Pancreas (tissue), 10 donors: ENCODE measurements at regions not wholly inside any gene's neighbourhood (a gene's known extent, or its start where the extent isn't known, plus 50 kb on each side); places are given as distances from the start of the nearest gene placed in this dataset.

Experiments used
- ATAC-seq, 4 donors: fragments of 200-7000 bp; cut with Tn5 transposase; one replicate each; pipeline versions ENCODE4 v1.8.0 to v1.9.1; 2020; ENCODE audit warnings: mild to moderate bottlenecking in 4 of 4, moderate library complexity in 4 of 4
- DNase-seq, 6 donors: peaks; one replicate each; pipeline ENCODE4 v3.0.0-alpha.2; 2020
- FAIRE-seq: peaks from 2 replicates; lab custom pipeline; 2012; peaks lifted over from hg19 to GRCh38; lab: Jason Lieb, UNC
- H3K27ac ChIP-seq, 4 donors: fragments of 200-600 bp; sonication (generic); 1 replicate in 3 of 4; 2 replicates in 1 of 4; pipeline versions ENCODE4 v1.5.0 to v1.8.0; 2020
- H3K27me3 ChIP-seq, 4 donors: fragments of 200-600 bp; one replicate each; pipeline ENCODE4 v1.8.0; 2021
- H3K36me3 ChIP-seq, 3 donors: fragments of 200-600 bp; sonication (generic) in 1 of 3; one replicate each; pipeline versions ENCODE4 v1.5.0 to v1.8.0; 2020 to 2021
- H3K4me1 ChIP-seq, 3 donors: fragments of 200-600 bp; one replicate each; pipeline ENCODE4 v1.8.0; 2021
- H3K4me3 ChIP-seq, 4 donors: fragments of 200-600 bp; sonication (generic) in 2 of 4; one replicate each; pipeline versions ENCODE4 v1.5.0 to v1.8.0; 2020 to 2021
- H3K9me3 ChIP-seq, 4 donors: fragments of 200-600 bp; one replicate each; pipeline ENCODE4 v1.8.0; 2021
- WGBS, 2 donors: extraction: QIAGEN DNeasy Blood & Tissue Kit; methylation state at CpG; one replicate each; pipeline ENCODE4 v1.1.7; 2013; 5-methylcytosine and 5-hydroxymethylcytosine counted together
- intact Hi-C, 3 donors: fragments of 100-400 bp; cut with DNase I; formaldehyde crosslinking; loops; one replicate each; pipeline versions ENCODE4 v1.11.1 to v1.14.2; 2022
- TF ChIP-seq, protein P1 (sequence below), 4 donors: fragments of 200-600 bp; sonication (generic) in 3 of 4; IDR thresholded peaks; one replicate each; pipeline versions ENCODE4 v1.5.0 to v1.8.0; 2021; ENCODE audit warnings: antibody characterized with exemption in 4 of 4
- donor health status: healthy with polysubstance abuse.
- donor health status: DM: no; HTN: no; CAD: no; lungs with moderate emphysema.
- donor health status: DM: no; HTN: no; CAD: no.
- donor health status: control.
- donor health status: control.
- donor health status: Bipolar disorder and iron deficiency.
- donor health status: DM: yes; HTN: yes; CAD: no.
- donor health status: DM: no; HTN: no; CAD: no.
- donor health status: DM: no; HTN: no; CAD: no.
- donor health status: DM: yes; HTN: yes; CAD: no.

DNA sequence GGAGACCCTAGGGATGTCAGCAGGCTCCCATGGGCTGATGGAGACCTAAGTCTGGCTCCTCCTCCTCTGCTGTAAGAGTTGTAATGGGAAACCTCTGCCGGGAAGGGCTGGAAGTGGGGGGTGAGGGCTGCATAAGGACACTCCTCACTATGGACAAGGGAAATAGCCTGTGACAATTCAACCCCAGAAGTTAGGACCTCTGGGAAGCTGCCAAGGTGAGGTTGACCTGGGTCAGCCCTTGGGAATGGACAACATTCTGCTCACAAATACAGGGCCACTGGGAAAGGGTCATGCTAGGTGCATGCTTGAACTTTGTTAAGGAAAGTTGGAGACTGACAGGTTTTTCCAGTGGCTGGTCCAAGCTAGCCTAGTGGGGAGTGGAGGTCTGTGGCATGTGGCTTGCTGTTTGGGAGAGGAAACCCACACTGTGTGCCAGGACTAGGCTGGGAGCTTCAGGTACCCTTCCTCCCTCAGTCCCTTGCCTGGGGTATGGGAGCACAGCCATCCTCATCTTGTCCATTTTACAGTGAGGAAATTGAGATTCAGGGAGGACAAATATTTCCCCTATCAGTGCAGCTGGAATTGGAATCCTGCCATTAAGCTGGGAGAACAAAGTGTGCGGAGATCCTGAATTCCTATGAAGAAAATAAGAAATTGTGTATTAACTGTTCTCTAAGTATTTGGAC, 190.4 kb downstream of the SALL1 start:
- intact Hi-C loops, result no loop called here
- ATAC-seq (peak in 1 of 4 donors; percentile 27), FAIRE-seq (no peak), DNase-seq (no peak)
- Histone ChIP-seq H3K9me3 (no peaks in the 10 kb centered on the region), H3K36me3 (no peaks in the 10 kb centered on the region), H3K27me3 (no peaks in the 10 kb centered on the region), H3K4me3 (no peak overlapping the region), H3K27ac (no peak overlapping the region), H3K4me1 (peaks cover 0 to 6% (median 0%) of the 10 kb centered on the region in 3 donors)
- TF ChIP-seq, protein P1, sequence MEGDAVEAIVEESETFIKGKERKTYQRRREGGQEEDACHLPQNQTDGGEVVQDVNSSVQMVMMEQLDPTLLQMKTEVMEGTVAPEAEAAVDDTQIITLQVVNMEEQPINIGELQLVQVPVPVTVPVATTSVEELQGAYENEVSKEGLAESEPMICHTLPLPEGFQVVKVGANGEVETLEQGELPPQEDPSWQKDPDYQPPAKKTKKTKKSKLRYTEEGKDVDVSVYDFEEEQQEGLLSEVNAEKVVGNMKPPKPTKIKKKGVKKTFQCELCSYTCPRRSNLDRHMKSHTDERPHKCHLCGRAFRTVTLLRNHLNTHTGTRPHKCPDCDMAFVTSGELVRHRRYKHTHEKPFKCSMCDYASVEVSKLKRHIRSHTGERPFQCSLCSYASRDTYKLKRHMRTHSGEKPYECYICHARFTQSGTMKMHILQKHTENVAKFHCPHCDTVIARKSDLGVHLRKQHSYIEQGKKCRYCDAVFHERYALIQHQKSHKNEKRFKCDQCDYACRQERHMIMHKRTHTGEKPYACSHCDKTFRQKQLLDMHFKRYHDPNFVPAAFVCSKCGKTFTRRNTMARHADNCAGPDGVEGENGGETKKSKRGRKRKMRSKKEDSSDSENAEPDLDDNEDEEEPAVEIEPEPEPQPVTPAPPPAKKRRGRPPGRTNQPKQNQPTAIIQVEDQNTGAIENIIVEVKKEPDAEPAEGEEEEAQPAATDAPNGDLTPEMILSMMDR (IDR thresholded peaks at IDR 0.05), result no peak
- WGBS, 2 donors, result 14 to 18% methylated on average over 2 of the region's 2 CpGs

DNA sequence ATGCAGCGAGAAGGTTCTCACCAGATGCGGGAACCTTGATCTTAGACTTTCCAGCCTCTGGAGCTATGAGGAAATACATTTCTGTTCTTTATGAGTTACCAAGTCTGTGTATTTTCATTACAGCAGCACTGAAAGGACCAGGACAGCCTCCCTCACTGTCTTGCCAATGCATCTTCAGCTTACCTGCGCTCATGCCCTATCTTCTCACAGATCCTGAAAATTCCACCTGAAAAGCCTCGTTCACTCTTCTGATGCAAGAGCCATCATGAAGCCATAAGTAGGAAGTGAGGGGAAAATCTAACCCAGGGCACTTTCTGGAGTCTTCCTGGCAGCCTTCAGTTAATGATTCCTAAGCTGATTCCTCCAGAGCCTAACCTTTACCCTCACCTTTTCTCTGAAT, 194.0 kb downstream of the SALL1 start:
- Histone ChIP-seq H3K4me3 (no peak overlapping the region), H3K9me3 (no peaks in the 10 kb centered on the region), H3K27me3 (no peaks in the 10 kb centered on the region), H3K27ac (no peak overlapping the region), H3K4me1 (peaks cover 0 to 6% (median 0%) of the 10 kb centered on the region in 3 donors), H3K36me3 (no peaks in the 10 kb centered on the region)
- no peak for FAIRE-seq
- TF ChIP-seq, protein P1 (IDR thresholded peaks at IDR 0.05), result no peak
- WGBS, 2 donors, result 87 to 94% methylated on average over 4 of the region's 4 CpGs
- DNase-seq, result no peak
- intact Hi-C loops, result no loop called here
- no peak for ATAC-seq

DNA sequence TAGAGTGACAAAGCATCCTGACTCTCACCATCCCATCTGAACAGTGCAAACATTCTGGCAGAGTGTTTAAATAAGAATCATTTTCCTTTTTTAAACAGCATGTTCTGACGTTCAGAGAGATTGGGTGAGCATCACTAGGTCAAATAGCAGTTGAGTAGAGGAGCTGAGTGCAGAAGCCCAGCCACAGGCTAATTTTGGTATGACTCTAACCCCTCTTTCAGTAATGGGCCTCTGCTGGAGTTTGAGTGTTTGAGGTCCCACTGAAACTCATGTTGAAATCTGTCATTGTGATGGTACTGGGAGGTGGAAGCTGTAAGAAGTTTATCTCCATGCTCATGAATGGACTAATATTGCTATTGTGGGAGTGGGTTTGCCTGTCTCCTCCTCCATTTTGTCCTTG, 194.4 kb downstream of the SALL1 start:
- intact Hi-C loops, result no loop called here
- Histone ChIP-seq H3K36me3 (no peaks in the 10 kb centered on the region), H3K27ac (no peak overlapping the region), H3K27me3 (no peaks in the 10 kb centered on the region), H3K4me1 (peaks cover 0 to 6% (median 0%) of the 10 kb centered on the region in 3 donors), H3K4me3 (no peak overlapping the region), H3K9me3 (no peaks in the 10 kb centered on the region)
- no peak for FAIRE-seq
- ATAC-seq, result no peak
- no peak for DNase-seq
- TF ChIP-seq, protein P1 (IDR thresholded peaks at IDR 0.05), result no peak
- WGBS, 2 donors, result 50 to 66% methylated on average over 1 of the region's 1 CpG

DNA sequence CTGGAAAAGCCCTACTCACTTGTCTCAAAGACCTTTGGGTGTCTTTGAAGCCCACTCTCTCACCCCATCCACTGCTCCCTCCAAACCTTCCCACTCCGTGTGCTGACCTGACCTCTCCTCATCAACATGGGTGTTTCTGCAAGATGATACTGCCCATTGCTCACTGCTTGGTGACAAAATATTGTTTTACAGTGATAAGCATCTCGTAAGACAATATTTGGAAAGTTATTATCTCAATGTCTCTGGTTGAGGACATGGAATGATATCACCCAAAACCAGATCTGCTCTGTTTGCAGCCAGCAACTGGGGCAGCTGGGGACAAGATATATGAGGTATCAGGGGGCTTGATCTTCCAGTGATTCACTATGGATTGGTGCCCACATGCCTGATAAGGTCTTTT, 195.8 kb downstream of the SALL1 start:
- no peak for DNase-seq
- H3K27ac ChIP-seq, result no peak overlapping the region
- no peaks in the 10 kb centered on the region for H3K27me3 ChIP-seq
- no peak for FAIRE-seq
- no peaks in the 10 kb centered on the region for H3K36me3 ChIP-seq
- intact Hi-C loops, result no loop called here
- no peak for ATAC-seq
- H3K4me1 ChIP-seq, result no peaks in the 10 kb centered on the region
- TF ChIP-seq, protein P1 (IDR thresholded peaks at IDR 0.05), result no peak
- no peak overlapping the region for H3K4me3 ChIP-seq
- 49 to 52% methylated on average over 2 of the region's 2 CpGs for WGBS, 2 donors
- no peaks in the 10 kb centered on the region for H3K9me3 ChIP-seq

DNA sequence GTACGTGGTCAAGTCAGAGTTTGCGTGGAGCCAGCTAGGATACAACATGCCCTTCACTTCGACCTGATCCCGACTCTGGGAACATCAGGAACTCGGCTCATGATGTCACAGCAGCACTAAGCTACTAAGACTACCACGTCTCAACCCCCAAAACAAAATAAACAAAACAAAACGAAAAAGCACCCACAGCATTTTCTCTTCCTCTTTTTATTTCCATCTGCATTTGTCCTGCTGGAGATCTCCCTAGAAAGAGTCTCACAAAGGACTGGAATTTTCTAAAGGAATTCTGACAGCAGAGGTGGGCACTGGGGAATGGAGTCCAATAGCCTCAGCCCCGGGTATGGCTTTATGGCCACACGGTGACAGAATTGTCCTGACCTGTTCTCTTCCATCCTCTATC, 196.6 kb downstream of the SALL1 start:
- FAIRE-seq (no peak), DNase-seq (no peak), ATAC-seq (no peak)
- H3K36me3 ChIP-seq, result no peaks in the 10 kb centered on the region
- WGBS, 2 donors, result 67 to 71% methylated on average over 9 of the region's 9 CpGs
- no peaks in the 10 kb centered on the region for H3K9me3 ChIP-seq
- no peak overlapping the region for H3K27ac ChIP-seq
- H3K4me3 ChIP-seq, result no peak overlapping the region
- intact Hi-C loops, result no loop called here
- H3K4me1 ChIP-seq, result no peaks in the 10 kb centered on the region
- no peaks in the 10 kb centered on the region for H3K27me3 ChIP-seq
- TF ChIP-seq, protein P1 (IDR thresholded peaks at IDR 0.05), result no peak
